ENCODE measurements at regions not wholly inside any gene's neighbourhood (a gene's known extent, or its start where the extent isn't known, plus 50 kb on each side); places are given as distances from the start of the nearest gene placed in this dataset.

GRCh38 chr9:71552480-71552879 lies 215.8 kb downstream of the CEMIP2 start:
- TF ChIP-seq CTCF (IDR thresholded peaks at IDR 0.05), result no peak
- no peak for TF ChIP-seq EP300 (IDR thresholded peaks at IDR 0.05)
- no peak for TF ChIP-seq POLR2A (IDR thresholded peaks at IDR 0.05)
- no peak for TF ChIP-seq POLR2AphosphoS5 (IDR thresholded peaks at IDR 0.05)

Measured in sigmoid colon (tissue), 4 donors.